DMS153 (cell line): ENCODE measurements at regions not wholly inside any gene's neighbourhood (a gene's known extent, or its start where the extent isn't known, plus 50 kb on each side); places are given as distances from the start of the nearest gene placed in this dataset.
"Not testable (repeated sequence)": the region's sequence is repeated elsewhere in the genome, so short reads cannot be mapped to it uniquely, and the experiment has no call there.

ENCODE experiments used
- DNase-seq: peaks from one replicate; lab custom pipeline; 2025; lab: John Stamatoyannopoulos, UW

DNA sequence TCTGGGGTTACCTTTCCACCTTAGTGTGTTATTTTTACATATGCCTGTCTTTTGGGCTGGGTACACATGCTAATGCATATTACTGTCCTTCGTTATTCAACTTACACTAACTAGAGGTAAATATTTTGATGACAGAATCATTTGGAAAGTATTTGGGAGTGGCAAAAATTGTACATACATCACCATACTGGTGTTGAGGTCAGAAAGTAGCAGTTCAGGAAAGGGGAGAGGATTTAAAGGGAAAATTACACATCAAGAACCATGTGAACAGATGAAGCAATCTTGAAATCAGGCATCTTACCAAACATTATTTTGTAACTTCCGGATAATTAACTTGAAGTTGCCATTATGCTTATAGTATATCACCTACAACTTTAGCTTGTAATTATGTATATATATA, 379.7 kb downstream of the RND3 start:
- no peak for DNase-seq

GRCh38 chr2:150107170-150107569, 380.3 kb downstream of the RND3 start:
- no peak for DNase-seq

DNA sequence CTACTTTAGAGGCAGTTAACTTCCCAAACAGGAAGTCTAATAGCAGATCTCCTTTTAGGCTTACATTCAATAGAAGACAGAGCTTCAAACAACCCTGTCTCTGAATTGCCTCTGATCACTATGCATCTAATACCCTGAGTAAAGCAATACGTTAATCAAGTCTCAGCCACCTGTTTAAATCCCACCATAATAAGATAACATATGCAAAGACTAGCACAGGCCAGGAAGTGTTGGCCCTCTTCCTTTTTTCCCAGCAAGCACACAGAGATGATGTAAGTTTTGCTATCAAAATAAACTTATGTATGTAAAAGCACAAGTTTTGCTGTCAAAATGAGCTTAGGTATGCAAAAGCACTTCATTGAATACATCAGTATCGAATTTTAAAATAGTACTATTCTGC, 385.5 kb downstream of the RND3 start:
- DNase-seq: no peak

GRCh38 chr2:150100834-150101233, 386.6 kb downstream of the RND3 start:
- no peak for DNase-seq

- DNase-seq: no peak
Observed at GRCh38 chr2:150100336-150100735, 387.1 kb downstream of the RND3 start.

DNA sequence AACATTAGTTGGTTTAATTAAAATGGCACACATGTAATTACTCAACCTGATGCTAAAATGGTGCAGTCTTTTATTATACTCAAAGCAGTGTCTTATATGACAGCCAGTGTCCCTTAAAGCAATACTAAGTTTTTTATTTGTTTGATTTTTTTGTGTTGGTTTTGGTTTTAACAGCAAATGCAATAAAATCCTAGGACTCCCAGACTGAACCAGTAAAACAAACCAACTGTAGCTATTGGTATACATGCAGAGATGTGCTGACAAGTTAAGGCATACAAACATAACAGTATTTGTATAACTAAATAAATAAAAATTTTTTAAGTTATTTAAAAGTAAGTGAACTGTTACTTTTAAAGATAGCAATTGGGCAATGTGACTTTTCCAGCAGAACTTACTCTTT, 387.7 kb downstream of the RND3 start:
- DNase-seq: no peak

- no peak for DNase-seq
Observed at GRCh38 chr2:150097901-150098531, 389.5 kb downstream of the RND3 start.

- no peak for DNase-seq
Observed at GRCh38 chr2:150097402-150097801, 390.1 kb downstream of the RND3 start.

DNA sequence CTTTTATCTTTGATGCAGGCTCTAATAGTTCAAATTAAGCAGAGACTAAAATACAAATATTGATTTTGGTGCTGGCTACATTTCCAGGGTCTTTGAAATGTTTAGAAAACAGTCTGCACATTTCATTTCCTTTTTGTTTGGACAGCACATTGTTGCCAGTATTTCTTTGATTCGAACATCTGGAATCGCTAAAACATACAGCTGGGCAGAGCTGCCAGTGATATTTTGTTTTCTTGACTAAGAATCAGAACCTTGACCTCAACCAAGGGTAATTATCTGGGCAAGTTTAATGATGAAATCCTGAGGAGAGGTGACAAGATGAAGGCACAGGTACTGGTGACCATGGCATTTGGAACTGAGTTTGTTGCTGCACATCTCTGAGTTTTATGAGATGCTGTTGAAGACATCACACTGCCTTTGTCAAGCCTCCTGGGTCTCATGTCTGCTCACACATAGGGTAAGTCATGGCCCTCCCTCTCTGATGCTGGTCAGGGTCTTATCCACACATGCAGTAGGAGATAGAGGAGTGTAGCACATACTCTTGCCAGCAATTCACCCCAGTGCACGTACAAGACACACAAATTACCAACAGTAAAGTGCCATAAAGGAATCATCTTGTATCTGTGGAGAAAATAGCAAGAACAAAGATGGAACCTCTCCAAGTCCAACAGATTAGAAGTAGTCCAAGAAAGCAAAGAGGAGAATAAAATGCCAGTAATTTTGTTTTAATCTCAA, 391.9 kb downstream of the RND3 start:
- DNase-seq: no peak

GRCh38 chr2:150091846-150092245, 395.6 kb downstream of the RND3 start:
- no peak for DNase-seq

DNA sequence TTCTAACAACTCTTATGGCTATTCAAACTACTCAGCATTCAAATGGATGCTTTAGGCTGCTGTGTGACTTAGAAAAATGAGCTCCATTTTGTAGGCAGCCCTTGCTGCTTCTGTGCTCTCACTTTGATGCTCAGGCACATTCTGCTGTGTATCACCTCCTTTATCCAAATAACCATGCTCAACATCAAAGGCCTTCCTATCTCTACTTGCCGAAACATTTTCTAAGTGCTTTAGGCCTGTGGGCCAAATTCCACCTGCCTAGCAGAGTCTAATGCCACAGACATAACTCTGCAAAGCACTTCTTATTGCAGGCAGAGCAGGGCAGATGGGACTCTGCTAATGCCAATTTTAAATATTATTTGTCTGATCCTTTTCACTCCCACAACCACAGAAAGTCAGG, 397.4 kb downstream of the RND3 start:
- no peak for DNase-seq

DNA sequence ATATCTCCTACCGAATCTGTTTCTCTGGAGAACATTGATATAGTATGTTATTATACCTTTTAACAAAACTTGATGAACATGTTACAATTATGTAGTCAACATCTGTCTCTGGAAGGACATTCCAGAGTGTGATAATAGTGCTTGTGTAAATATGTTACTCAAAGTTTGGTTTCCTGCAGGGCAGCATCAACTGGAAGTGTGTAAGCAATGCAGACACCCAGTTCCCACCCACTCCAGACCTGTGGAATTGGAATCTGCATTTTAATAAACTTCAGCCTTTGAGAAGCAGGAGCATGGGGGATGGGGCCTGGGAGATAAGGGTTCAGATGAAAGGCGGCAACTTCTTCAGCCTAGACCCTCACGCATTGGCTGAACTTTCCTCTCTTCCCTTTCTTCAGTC, 398.9 kb downstream of the RND3 start:
- no peak for DNase-seq

- DNase-seq: no peak
Observed at GRCh38 chr2:150085478-150085877, 402.0 kb downstream of the RND3 start.

DNA sequence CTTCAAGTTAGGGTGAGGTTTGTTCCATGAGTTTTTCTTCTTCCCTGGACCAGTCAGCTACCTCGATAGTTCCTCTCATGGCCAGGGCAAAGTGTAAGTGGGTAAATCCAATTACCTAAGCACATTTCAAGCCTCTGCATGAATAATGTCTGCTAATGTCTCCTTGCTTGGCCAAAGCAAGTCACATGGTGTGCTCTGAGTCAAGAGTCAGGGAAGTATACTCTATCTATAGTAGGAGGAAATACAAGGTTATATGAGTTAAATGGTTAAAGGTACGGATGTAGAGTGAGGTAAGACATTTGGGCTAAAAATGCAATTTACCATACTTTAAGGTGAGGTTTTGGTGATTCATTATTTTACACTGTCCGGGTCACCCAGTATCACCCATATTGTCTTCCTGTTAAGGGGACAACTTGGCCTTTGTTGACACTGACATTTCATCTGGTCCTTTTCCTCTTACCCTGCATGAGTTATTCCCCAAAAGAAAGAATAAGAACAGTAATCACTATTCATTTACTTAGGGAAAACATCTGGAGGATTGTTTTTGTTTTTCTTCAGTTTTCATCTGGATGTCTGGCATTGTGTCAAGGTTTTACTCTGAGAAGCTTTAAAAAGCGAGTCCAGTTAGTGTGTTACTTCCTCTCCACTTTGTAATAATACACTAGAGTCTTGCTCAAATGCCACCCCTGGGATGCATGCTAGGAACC, 405.5 kb downstream of the RND3 start:
- no peak for DNase-seq

GRCh38 chr2:150076281-150076680, 411.2 kb downstream of the RND3 start:
- DNase-seq: no peak

GRCh38 chr2:150075831-150076230, 411.6 kb downstream of the RND3 start:
- DNase-seq: no peak

- no peak for DNase-seq
Observed at GRCh38 chr2:150066490-150066889, 421.0 kb downstream of the RND3 start.

GRCh38 chr2:150063931-150064548, 423.4 kb downstream of the RND3 start:
- no peak for DNase-seq

GRCh38 chr2:150063432-150063889, 424.0 kb downstream of the RND3 start:
- DNase-seq: no peak

DNA sequence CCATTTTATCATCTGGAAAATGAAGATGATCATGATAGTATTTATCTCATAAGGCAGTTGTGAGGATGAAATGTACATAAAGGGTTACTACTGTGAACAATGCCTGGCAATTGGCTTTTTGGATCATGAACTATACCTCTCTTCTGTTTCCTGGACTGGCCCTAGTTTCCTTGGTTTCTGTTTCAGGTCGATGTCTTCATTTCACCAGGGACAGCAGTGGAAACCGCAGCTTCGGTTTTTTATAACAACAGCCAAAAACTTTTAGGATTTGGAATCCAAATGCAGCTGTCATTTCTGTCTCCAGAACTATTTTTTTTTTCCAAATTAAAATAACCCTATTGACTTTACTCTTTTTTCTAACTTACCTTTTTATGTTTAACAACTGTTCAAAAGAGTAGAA, 425.1 kb downstream of the RND3 start:
- no peak for DNase-seq

DNA sequence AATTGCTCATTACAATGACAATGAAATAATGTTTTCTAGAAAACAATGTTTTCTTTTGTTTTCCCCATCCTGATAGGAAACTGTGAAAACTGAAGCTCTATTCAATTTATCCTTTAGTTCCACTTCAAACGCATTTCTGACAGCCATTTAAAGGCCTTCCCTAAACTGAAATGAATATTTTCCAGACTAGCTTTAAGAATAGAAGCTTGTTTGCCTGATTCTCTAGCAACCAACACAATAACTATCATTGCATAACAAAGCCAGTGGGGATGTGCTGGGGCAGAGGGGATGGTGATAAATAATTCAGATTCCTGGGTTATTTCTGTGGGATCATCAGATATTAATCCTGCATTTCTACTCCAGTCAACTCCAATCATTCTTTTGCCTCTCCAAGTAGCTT, 427.1 kb downstream of the RND3 start:
- no peak for DNase-seq

DNA sequence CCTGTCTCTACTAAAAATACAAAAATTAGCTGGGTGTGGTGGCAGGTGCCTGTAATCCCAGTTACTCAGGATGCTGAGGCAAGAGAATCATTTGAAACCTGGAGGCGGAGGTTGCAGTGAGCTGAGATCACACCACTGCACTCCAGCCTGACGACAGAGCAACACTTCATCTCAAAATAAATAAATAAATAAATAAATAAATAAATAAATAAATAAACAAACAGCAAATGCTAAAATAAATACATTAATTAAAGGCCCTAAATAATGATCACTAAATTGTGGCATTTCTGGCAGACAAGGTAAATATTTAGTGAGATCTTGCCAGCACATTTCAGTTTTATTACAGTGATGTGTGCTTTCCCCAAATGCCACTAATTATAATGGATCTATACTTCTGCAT, 427.8 kb downstream of the RND3 start:
- not testable (repeated sequence) for DNase-seq

DNA sequence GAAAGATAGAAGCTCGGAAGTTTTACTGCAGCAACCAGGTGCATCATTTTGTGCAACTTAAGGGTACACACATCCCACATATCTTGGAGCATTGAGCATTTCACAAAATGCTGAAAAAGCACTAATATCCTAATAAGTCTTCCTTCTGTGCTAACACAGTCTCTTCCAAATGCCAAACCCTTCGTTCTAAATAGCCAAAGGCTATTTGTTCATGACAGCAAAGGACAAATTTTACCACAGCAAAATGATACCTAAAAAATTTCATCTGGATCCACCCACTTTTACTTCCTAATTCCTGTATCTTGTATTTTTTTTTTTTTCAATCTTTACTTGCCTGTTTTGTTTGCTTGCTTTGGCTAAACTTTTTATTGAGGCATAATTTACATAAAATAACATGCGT, 435.0 kb downstream of the RND3 start:
- no peak for DNase-seq
